Peyer's patch (tissue), 4 donors: ENCODE measurements at regions not wholly inside any gene's neighbourhood (a gene's known extent, or its start where the extent isn't known, plus 50 kb on each side); places are given as distances from the start of the nearest gene placed in this dataset.

ENCODE experiments used
- POLR2A ChIP-seq, 2 donors: fragments of 450-650 bp; IDR thresholded peaks; one replicate each; pipeline ENCODE4 v1.5.1; 2017; ENCODE audit warnings: antibody characterized with exemption in 2 of 2, mild to moderate bottlenecking in 2 of 2, moderate library complexity in 2 of 2
- TF ChIP-seq, protein P1 (sequence below), 6 experiments: fragments of 450-650 bp in 4 of 6; fragments of 200-600 bp in 2 of 6; sonication (generic) in 1 of 6; IDR thresholded peaks; one replicate each; pipeline ENCODE4 v1.5.1; 2017 to 2019; ENCODE audit warnings: antibody characterized with exemption in 6 of 6, mild to moderate bottlenecking in 3 of 6, moderate library complexity in 1 of 6

DNA sequence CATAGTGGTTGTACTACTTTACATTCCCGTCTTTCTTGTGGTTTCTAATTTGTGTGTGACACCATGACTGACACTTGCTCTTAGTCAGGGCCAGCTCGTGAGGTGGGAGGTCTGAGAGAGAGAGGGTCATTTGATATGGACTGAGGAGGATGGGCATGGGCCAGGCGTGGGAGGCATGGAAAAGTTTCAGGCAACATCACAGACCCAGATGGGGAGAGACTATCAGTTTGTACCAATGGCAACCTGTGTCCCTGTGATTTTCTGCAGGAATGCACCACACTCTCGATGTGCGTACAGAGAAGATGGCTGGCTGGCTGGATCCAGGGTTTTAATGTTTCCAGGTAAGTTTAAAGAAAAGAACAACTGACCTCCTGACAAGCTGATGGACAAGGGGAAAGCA, 273.6 kb downstream of the CYRIA start:
- TF ChIP-seq, protein P1, sequence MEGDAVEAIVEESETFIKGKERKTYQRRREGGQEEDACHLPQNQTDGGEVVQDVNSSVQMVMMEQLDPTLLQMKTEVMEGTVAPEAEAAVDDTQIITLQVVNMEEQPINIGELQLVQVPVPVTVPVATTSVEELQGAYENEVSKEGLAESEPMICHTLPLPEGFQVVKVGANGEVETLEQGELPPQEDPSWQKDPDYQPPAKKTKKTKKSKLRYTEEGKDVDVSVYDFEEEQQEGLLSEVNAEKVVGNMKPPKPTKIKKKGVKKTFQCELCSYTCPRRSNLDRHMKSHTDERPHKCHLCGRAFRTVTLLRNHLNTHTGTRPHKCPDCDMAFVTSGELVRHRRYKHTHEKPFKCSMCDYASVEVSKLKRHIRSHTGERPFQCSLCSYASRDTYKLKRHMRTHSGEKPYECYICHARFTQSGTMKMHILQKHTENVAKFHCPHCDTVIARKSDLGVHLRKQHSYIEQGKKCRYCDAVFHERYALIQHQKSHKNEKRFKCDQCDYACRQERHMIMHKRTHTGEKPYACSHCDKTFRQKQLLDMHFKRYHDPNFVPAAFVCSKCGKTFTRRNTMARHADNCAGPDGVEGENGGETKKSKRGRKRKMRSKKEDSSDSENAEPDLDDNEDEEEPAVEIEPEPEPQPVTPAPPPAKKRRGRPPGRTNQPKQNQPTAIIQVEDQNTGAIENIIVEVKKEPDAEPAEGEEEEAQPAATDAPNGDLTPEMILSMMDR (IDR thresholded peaks at IDR 0.05) = no peak
- no peak for TF ChIP-seq POLR2A (IDR thresholded peaks at IDR 0.05)
